ENCODE measurements at regions not wholly inside any gene's neighbourhood (a gene's known extent, or its start where the extent isn't known, plus 50 kb on each side); places are given as distances from the start of the nearest gene placed in this dataset.

GRCh38 chr12:111195316-111195715 lies 173.6 kb downstream of the PHETA1 start:
- TF ChIP-seq FOXM1 (IDR thresholded peaks at IDR 0.05; ENCODE audit: borderline replicate concordance, low read depth) (no peak), TCF12 (IDR thresholded peaks at IDR 0.05; ENCODE audit: low read depth) (no peak), ZBTB7A (IDR thresholded peaks at IDR 0.05; ENCODE audit: low read depth) (no peak), TEAD4 (IDR thresholded peaks at IDR 0.05) (no peak), MAX (IDR thresholded peaks at IDR 0.05) (no peak), RAD21 (IDR thresholded peaks at IDR 0.05; ENCODE audit: low read depth) (no peak), TAF1 (IDR thresholded peaks at IDR 0.05; ENCODE audit: low read depth) (no peak), CREB1 (IDR thresholded peaks at IDR 0.05; ENCODE audit: low read depth) (no peak), NFIC (IDR thresholded peaks at IDR 0.05) (no peak), EGR1 (IDR thresholded peaks at IDR 0.05) (no peak), YY1 (IDR thresholded peaks at IDR 0.05; ENCODE audit: low read depth) (no peak)
- TF ChIP-seq, protein P1, sequence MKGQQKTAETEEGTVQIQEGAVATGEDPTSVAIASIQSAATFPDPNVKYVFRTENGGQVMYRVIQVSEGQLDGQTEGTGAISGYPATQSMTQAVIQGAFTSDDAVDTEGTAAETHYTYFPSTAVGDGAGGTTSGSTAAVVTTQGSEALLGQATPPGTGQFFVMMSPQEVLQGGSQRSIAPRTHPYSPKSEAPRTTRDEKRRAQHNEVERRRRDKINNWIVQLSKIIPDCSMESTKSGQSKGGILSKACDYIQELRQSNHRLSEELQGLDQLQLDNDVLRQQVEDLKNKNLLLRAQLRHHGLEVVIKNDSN (IDR thresholded peaks at IDR 0.05), result no peak
- TF ChIP-seq, protein P2, sequence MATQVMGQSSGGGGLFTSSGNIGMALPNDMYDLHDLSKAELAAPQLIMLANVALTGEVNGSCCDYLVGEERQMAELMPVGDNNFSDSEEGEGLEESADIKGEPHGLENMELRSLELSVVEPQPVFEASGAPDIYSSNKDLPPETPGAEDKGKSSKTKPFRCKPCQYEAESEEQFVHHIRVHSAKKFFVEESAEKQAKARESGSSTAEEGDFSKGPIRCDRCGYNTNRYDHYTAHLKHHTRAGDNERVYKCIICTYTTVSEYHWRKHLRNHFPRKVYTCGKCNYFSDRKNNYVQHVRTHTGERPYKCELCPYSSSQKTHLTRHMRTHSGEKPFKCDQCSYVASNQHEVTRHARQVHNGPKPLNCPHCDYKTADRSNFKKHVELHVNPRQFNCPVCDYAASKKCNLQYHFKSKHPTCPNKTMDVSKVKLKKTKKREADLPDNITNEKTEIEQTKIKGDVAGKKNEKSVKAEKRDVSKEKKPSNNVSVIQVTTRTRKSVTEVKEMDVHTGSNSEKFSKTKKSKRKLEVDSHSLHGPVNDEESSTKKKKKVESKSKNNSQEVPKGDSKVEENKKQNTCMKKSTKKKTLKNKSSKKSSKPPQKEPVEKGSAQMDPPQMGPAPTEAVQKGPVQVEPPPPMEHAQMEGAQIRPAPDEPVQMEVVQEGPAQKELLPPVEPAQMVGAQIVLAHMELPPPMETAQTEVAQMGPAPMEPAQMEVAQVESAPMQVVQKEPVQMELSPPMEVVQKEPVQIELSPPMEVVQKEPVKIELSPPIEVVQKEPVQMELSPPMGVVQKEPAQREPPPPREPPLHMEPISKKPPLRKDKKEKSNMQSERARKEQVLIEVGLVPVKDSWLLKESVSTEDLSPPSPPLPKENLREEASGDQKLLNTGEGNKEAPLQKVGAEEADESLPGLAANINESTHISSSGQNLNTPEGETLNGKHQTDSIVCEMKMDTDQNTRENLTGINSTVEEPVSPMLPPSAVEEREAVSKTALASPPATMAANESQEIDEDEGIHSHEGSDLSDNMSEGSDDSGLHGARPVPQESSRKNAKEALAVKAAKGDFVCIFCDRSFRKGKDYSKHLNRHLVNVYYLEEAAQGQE (IDR thresholded peaks at IDR 0.05; ENCODE audit: low read depth), result no peak

- TF ChIP-seq YY1 (IDR thresholded peaks at IDR 0.05; ENCODE audit: low read depth), result no peak
- no peak for TF ChIP-seq NFIC (IDR thresholded peaks at IDR 0.05)
- no peak for TF ChIP-seq RAD21 (IDR thresholded peaks at IDR 0.05; ENCODE audit: low read depth)
- TF ChIP-seq, protein P2 (IDR thresholded peaks at IDR 0.05; ENCODE audit: low read depth), result no peak
- TF ChIP-seq EP300 (IDR thresholded peaks at IDR 0.05; ENCODE audit: borderline replicate concordance), result no peak
- TF ChIP-seq TAF1 (IDR thresholded peaks at IDR 0.05; ENCODE audit: low read depth), result no peak
- TF ChIP-seq ZBTB7A (IDR thresholded peaks at IDR 0.05; ENCODE audit: low read depth), result no peak
- no peak for TF ChIP-seq TCF12 (IDR thresholded peaks at IDR 0.05; ENCODE audit: low read depth)
- TF ChIP-seq EGR1 (IDR thresholded peaks at IDR 0.05), result no peak
- TF ChIP-seq FOXM1 (IDR thresholded peaks at IDR 0.05; ENCODE audit: borderline replicate concordance, low read depth), result no peak
- no peak for TF ChIP-seq CEBPB (IDR thresholded peaks at IDR 0.05)
- TF ChIP-seq TEAD4 (IDR thresholded peaks at IDR 0.05), result no peak
These were observed 174.2 kb downstream of the PHETA1 start for GRCh38 chr12:111194703-111195051.

- TF ChIP-seq YY1 (IDR thresholded peaks at IDR 0.05; ENCODE audit: low read depth) (no peak), ZBTB7A (IDR thresholded peaks at IDR 0.05; ENCODE audit: low read depth) (no peak), RAD21 (IDR thresholded peaks at IDR 0.05; ENCODE audit: low read depth) (no peak), TCF12 (IDR thresholded peaks at IDR 0.05; ENCODE audit: low read depth) (no peak), CEBPB (IDR thresholded peaks at IDR 0.05) (no peak), EP300 (IDR thresholded peaks at IDR 0.05; ENCODE audit: borderline replicate concordance) (no peak), MAX (IDR thresholded peaks at IDR 0.05) (no peak), NFIC (IDR thresholded peaks at IDR 0.05) (no peak), TEAD4 (IDR thresholded peaks at IDR 0.05) (no peak), CREB1 (IDR thresholded peaks at IDR 0.05; ENCODE audit: low read depth) (no peak), EGR1 (IDR thresholded peaks at IDR 0.05) (no peak), TAF1 (IDR thresholded peaks at IDR 0.05; ENCODE audit: low read depth) (no peak), FOXM1 (IDR thresholded peaks at IDR 0.05; ENCODE audit: borderline replicate concordance, low read depth) (no peak)
- TF ChIP-seq, protein P2 (IDR thresholded peaks at IDR 0.05; ENCODE audit: low read depth), result no peak
- TF ChIP-seq, protein P1 (IDR thresholded peaks at IDR 0.05), result no peak
These were observed 174.8 kb downstream of the PHETA1 start for GRCh38 chr12:111193977-111194702.

GRCh38 chr12:111193496-111193895 lies 175.4 kb downstream of the PHETA1 start:
- TF ChIP-seq RAD21 (IDR thresholded peaks at IDR 0.05; ENCODE audit: low read depth), result no peak
- no peak for TF ChIP-seq EP300 (IDR thresholded peaks at IDR 0.05; ENCODE audit: borderline replicate concordance)
- TF ChIP-seq CEBPB (IDR thresholded peaks at IDR 0.05), result no peak
- no peak for TF ChIP-seq YY1 (IDR thresholded peaks at IDR 0.05; ENCODE audit: low read depth)
- TF ChIP-seq TCF12 (IDR thresholded peaks at IDR 0.05; ENCODE audit: low read depth), result no peak
- TF ChIP-seq ZBTB7A (IDR thresholded peaks at IDR 0.05; ENCODE audit: low read depth), result no peak
- no peak for TF ChIP-seq TAF1 (IDR thresholded peaks at IDR 0.05; ENCODE audit: low read depth)

Data from Ishikawa (cell line).